ENCODE measurements at regions not wholly inside any gene's neighbourhood (a gene's known extent, or its start where the extent isn't known, plus 50 kb on each side); places are given as distances from the start of the nearest gene placed in this dataset.

DNA sequence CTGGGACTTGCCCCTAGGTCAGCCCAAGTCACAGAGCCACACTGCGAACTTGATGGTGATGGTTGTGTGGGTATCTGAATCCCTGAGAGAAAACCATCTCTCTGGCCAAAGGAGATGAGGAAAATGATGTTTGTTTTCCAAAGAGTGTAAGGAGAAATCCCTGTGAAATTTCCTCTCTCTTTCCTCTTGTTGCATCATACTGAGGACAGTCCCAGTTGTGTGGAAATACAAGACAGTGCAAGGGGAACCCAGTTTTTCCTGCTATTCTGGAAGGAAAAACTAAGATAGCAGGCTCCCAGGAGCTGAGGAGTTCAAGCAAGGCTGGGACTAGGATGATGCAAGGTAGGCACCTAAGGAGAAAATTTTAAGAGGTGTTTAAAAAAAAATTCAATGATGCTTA, 86.8 kb upstream of the TOM1L1 start:
- TF ChIP-seq TAF1 (IDR thresholded peaks at IDR 0.05; ENCODE audit: low read depth) (no peak), YY1 (IDR thresholded peaks at IDR 0.05; ENCODE audit: low read depth) (no peak)

DNA sequence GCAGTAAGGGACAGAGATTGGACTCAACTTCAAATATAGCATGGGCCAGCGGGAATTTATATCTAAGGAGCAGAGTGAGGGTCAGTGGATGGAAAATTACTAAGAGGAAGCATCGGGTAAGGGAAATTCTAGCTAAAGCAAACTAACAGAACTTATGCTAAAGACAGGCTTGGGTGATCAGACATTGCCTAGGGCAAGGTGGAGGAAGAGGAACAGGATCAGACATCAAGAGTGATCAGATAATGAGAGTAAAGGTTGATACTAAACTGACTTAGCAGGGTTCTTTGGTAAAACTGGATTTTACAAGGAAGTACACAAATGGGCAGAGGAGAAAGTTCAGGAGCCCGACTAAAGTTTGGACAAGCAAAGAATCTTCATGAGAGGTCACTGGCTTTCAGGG, 86.3 kb upstream of the TOM1L1 start:
- TF ChIP-seq TAF1 (IDR thresholded peaks at IDR 0.05; ENCODE audit: low read depth) (no peak), RAD21 (IDR thresholded peaks at IDR 0.05; ENCODE audit: low read depth) (no peak), NFIC (IDR thresholded peaks at IDR 0.05) (no peak), YY1 (IDR thresholded peaks at IDR 0.05; ENCODE audit: low read depth) (no peak), CEBPB (IDR thresholded peaks at IDR 0.05) (no peak), TEAD4 (IDR thresholded peaks at IDR 0.05) (no peak), EGR1 (IDR thresholded peaks at IDR 0.05) (no peak), TCF12 (IDR thresholded peaks at IDR 0.05; ENCODE audit: low read depth) (no peak), FOXM1 (IDR thresholded peaks at IDR 0.05; ENCODE audit: borderline replicate concordance, low read depth) (no peak), ZBTB7A (IDR thresholded peaks at IDR 0.05; ENCODE audit: low read depth) (no peak), CREB1 (IDR thresholded peaks at IDR 0.05; ENCODE audit: low read depth) (no peak), EP300 (IDR thresholded peaks at IDR 0.05; ENCODE audit: borderline replicate concordance) (no peak)
- TF ChIP-seq, protein P1, sequence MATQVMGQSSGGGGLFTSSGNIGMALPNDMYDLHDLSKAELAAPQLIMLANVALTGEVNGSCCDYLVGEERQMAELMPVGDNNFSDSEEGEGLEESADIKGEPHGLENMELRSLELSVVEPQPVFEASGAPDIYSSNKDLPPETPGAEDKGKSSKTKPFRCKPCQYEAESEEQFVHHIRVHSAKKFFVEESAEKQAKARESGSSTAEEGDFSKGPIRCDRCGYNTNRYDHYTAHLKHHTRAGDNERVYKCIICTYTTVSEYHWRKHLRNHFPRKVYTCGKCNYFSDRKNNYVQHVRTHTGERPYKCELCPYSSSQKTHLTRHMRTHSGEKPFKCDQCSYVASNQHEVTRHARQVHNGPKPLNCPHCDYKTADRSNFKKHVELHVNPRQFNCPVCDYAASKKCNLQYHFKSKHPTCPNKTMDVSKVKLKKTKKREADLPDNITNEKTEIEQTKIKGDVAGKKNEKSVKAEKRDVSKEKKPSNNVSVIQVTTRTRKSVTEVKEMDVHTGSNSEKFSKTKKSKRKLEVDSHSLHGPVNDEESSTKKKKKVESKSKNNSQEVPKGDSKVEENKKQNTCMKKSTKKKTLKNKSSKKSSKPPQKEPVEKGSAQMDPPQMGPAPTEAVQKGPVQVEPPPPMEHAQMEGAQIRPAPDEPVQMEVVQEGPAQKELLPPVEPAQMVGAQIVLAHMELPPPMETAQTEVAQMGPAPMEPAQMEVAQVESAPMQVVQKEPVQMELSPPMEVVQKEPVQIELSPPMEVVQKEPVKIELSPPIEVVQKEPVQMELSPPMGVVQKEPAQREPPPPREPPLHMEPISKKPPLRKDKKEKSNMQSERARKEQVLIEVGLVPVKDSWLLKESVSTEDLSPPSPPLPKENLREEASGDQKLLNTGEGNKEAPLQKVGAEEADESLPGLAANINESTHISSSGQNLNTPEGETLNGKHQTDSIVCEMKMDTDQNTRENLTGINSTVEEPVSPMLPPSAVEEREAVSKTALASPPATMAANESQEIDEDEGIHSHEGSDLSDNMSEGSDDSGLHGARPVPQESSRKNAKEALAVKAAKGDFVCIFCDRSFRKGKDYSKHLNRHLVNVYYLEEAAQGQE (IDR thresholded peaks at IDR 0.05; ENCODE audit: low read depth) = no peak
- TF ChIP-seq, protein P2, sequence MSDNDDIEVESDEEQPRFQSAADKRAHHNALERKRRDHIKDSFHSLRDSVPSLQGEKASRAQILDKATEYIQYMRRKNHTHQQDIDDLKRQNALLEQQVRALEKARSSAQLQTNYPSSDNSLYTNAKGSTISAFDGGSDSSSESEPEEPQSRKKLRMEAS (IDR thresholded peaks at IDR 0.05) = no peak
- TF ChIP-seq, protein P3, sequence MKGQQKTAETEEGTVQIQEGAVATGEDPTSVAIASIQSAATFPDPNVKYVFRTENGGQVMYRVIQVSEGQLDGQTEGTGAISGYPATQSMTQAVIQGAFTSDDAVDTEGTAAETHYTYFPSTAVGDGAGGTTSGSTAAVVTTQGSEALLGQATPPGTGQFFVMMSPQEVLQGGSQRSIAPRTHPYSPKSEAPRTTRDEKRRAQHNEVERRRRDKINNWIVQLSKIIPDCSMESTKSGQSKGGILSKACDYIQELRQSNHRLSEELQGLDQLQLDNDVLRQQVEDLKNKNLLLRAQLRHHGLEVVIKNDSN (IDR thresholded peaks at IDR 0.05) = no peak

DNA sequence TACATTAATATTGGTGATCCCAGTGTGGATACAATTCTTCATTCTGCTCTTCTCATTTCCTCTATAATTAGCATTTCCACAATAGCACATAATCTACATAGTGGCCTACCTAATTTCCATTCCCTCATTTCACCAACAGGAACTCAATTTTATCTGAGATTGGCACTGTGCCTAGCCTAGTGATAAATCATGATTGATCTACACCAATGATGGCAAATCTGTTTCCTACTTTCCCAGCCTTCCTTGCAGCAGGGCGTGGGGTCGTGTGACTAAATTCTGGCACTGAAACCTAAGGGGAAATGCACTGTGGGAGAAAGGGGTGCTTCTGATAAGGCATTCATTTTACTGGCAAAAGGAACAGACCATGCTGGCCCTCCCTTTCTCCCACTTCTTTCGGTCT, 66.6 kb upstream of the TOM1L1 start:
- no peak for TF ChIP-seq EGR1 (IDR thresholded peaks at IDR 0.05)
- TF ChIP-seq NFIC (IDR thresholded peaks at IDR 0.05) = no peak
- no peak for TF ChIP-seq CEBPB (IDR thresholded peaks at IDR 0.05)
- no peak for TF ChIP-seq TEAD4 (IDR thresholded peaks at IDR 0.05)
- no peak for TF ChIP-seq ZBTB7A (IDR thresholded peaks at IDR 0.05; ENCODE audit: low read depth)
- TF ChIP-seq RAD21 (IDR thresholded peaks at IDR 0.05; ENCODE audit: low read depth) = no peak
- TF ChIP-seq FOXM1 (IDR thresholded peaks at IDR 0.05; ENCODE audit: borderline replicate concordance, low read depth) = no peak
- no peak for TF ChIP-seq TAF1 (IDR thresholded peaks at IDR 0.05; ENCODE audit: low read depth)
- no peak for TF ChIP-seq YY1 (IDR thresholded peaks at IDR 0.05; ENCODE audit: low read depth)
- TF ChIP-seq, protein P1 (IDR thresholded peaks at IDR 0.05; ENCODE audit: low read depth) = no peak
- TF ChIP-seq, protein P3 (IDR thresholded peaks at IDR 0.05) = no peak
- TF ChIP-seq, protein P2 (IDR thresholded peaks at IDR 0.05) = no peak
- TF ChIP-seq CREB1 (IDR thresholded peaks at IDR 0.05; ENCODE audit: low read depth) = no peak
- no peak for TF ChIP-seq TCF12 (IDR thresholded peaks at IDR 0.05; ENCODE audit: low read depth)
- no peak for TF ChIP-seq EP300 (IDR thresholded peaks at IDR 0.05; ENCODE audit: borderline replicate concordance)

DNA sequence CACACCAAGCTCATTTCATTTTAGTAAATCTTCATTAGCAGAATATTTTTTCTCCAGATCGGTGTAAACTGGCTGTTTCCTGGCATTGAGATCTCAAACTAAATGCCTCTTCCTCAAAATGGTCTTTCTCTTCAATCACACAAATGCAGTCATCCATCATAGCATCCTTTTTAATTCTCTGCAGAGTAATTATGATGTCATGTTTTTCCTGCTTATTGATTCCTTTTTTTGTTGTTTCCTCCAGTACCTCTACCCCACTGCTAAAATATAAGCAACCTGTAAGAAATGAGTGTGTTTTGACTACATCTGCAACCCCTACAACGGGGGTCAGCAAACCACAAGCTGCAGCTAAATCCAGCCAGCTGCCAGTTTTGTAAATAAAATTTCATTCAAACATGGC, 65.6 kb upstream of the TOM1L1 start:
- TF ChIP-seq TEAD4 (IDR thresholded peaks at IDR 0.05) (no peak), TAF1 (IDR thresholded peaks at IDR 0.05; ENCODE audit: low read depth) (no peak), TCF12 (IDR thresholded peaks at IDR 0.05; ENCODE audit: low read depth) (no peak), FOXM1 (IDR thresholded peaks at IDR 0.05; ENCODE audit: borderline replicate concordance, low read depth) (no peak), EP300 (IDR thresholded peaks at IDR 0.05; ENCODE audit: borderline replicate concordance) (no peak), RAD21 (IDR thresholded peaks at IDR 0.05; ENCODE audit: low read depth) (no peak), EGR1 (IDR thresholded peaks at IDR 0.05) (no peak)

DNA sequence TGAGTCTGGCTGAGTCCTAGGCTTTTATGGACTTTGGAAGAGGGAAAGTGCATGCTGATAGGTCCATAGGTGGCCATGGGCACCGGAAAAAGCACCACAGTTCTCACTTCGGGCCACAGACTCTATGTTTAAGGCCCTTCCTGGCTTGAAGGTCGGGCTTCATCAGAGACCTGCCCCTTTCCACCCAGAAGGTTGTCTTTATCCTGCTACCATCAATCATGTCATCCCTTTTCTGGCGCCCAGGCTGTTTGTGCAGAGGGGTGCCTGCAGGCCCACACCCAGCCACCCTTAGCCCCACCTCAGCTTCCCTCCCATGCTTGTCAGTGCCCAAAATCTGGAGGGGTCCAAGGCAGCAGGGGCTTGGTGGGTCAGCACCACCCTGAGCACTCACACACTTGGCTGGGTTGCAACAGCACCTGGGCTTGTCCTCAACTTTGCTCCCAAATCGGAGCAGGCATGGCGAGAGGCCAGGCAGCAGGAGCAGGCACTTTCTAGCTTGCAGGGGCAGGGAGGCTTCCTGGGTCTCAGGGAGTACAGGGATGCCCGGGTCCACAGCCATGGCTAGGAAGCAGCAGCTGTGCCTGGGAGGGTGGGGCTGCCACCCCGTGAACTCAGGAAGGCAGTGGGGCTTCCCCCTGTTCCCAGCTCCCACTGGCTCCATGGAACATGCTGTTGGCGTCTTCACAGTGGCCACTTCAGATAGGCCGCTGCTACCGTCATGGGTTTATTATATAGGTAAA, 63.8 kb upstream of the TOM1L1 start:
- TF ChIP-seq TEAD4 (IDR thresholded peaks at IDR 0.05) (no peak), ZBTB7A (IDR thresholded peaks at IDR 0.05; ENCODE audit: low read depth) (no peak), TAF1 (IDR thresholded peaks at IDR 0.05; ENCODE audit: low read depth) (no peak), FOXM1 (IDR thresholded peaks at IDR 0.05; ENCODE audit: borderline replicate concordance, low read depth) (no peak), EP300 (IDR thresholded peaks at IDR 0.05; ENCODE audit: borderline replicate concordance) (no peak), NFIC (IDR thresholded peaks at IDR 0.05) (no peak), EGR1 (IDR thresholded peaks at IDR 0.05) (no peak)
- TF ChIP-seq, protein P3 (IDR thresholded peaks at IDR 0.05) = no peak

All from Ishikawa (cell line).